Fibroblast of the aortic adventitia (primary cell): ENCODE measurements at regions not wholly inside any gene's neighbourhood (a gene's known extent, or its start where the extent isn't known, plus 50 kb on each side); places are given as distances from the start of the nearest gene placed in this dataset.

ENCODE experiments used
- DNase-seq: peaks from one replicate; pipeline ENCODE4 v3.0.0-alpha.2; 2010; ENCODE audit warnings: low read depth
- H3K4me3 ChIP-seq: 2 replicates; pipeline ENCODE4 v1.5.1; 2011; ENCODE audit warnings: low read depth, mild to moderate bottlenecking, control low read depth, low read length, moderate library complexity
- TF ChIP-seq, protein P1 (sequence below): IDR thresholded peaks from 2 replicates; pipeline ENCODE4 v1.5.1; 2011; ENCODE audit warnings: mild to moderate bottlenecking, low read length, control low read depth, inconsistent platforms; ENCODE audit not compliant: insufficient read depth

- no peak overlapping the region for H3K4me3 ChIP-seq
- TF ChIP-seq, protein P1, sequence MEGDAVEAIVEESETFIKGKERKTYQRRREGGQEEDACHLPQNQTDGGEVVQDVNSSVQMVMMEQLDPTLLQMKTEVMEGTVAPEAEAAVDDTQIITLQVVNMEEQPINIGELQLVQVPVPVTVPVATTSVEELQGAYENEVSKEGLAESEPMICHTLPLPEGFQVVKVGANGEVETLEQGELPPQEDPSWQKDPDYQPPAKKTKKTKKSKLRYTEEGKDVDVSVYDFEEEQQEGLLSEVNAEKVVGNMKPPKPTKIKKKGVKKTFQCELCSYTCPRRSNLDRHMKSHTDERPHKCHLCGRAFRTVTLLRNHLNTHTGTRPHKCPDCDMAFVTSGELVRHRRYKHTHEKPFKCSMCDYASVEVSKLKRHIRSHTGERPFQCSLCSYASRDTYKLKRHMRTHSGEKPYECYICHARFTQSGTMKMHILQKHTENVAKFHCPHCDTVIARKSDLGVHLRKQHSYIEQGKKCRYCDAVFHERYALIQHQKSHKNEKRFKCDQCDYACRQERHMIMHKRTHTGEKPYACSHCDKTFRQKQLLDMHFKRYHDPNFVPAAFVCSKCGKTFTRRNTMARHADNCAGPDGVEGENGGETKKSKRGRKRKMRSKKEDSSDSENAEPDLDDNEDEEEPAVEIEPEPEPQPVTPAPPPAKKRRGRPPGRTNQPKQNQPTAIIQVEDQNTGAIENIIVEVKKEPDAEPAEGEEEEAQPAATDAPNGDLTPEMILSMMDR, result no peak
These were observed 375.5 kb downstream of the CDH9 start for GRCh38 chr5:26662806-26663360.

DNA sequence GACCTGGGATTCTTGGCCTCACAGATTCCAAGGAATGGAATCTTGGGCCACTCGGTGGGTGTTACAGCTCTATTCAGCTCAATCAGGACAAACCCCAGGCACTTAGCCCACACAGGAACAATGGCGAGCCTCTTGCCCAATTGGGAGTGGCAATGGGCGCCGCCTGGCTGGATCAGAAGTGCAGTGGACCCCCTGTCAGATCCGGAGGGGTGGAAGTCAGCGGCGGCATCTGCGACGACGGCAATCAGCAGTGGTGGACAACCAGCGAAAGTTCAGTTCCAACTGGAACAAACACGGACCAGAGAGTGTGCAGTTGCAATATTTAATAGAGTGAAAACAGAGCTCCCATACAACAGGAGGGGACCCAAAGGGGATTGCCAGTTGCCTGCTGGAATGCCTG, 378.3 kb downstream of the CDH9 start:
- no peak for DNase-seq
- TF ChIP-seq, protein P1, result no peak
- H3K4me3 ChIP-seq, result no peak overlapping the region

More at GRCh38 chr5:26662806-26663360, 375.5 kb downstream of the CDH9 start:
- no peak for DNase-seq

DNA sequence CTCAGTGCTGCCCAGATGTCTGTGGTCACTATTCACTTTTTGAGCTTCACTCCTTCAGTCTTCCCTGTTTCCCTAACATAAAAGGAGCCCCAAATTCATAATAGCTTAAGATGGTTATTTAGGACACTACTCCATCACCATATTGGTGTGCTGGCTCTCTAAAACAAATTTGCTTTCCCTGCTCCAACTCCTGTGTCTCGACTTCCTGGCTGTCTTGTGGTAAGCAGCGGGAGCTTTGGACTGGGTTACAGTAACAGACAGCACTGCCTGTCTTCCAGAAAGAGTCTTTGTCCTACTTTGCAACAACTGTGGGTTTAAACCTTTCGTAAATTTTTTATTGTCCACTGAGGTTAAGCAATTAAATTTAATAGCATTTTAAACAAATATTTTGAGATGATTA, 389.4 kb downstream of the CDH9 start:
- TF ChIP-seq, protein P1, result no peak
- no peak overlapping the region for H3K4me3 ChIP-seq
- no peak for DNase-seq

DNA sequence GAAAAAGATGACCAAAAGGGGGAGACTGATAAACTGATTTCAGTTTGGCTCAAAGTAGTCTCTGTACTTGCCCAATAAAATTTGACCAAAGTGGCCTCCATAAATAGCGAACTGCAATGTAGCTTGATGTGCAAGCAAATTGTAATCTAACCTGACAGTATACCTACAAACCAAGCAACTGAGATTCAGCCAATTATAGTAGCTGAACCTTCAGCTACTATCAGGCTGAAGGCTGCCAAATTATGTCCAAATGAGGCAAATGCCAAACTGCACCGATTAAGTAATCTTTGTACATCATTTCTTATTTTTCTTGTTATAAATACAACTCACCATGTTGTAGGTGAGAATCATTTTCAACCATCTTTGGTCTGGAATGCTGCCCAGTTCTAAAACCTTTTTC, 390.6 kb downstream of the CDH9 start:
- TF ChIP-seq, protein P1, result no peak
- no peak overlapping the region for H3K4me3 ChIP-seq
- no peak for DNase-seq

DNA sequence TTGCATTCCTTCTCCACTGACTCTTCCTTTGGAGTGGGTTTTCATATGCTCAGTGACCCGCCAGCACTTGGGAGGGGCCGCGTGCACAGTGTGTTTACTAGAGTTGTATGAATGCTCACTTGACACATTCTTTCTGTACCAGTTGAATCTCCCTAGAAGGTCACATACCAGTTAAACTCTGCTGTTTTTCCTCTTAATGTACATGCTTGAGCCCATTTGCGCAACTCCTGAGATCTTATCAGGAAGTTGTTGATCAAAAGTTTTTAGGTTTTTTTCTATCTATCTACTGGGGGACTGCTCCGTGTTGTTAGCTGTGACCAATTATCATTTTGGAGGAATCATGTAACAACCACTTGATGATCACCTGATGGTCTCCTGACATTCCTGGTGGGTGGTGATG, 392.7 kb downstream of the CDH9 start:
- H3K4me3 ChIP-seq, result no peak overlapping the region
- TF ChIP-seq, protein P1, result no peak
- DNase-seq, result no peak

- no peak for DNase-seq
- TF ChIP-seq, protein P1, result no peak
- H3K4me3 ChIP-seq, result no peak overlapping the region
These were observed 396.9 kb downstream of the CDH9 start for GRCh38 chr5:26641492-26641891.

- TF ChIP-seq, protein P1, result no peak
- no peak overlapping the region for H3K4me3 ChIP-seq
- no peak for DNase-seq
These were observed 413.3 kb downstream of the CDH9 start for GRCh38 chr5:26625099-26625498.
